ENCODE measurements at regions not wholly inside any gene's neighbourhood (a gene's known extent, or its start where the extent isn't known, plus 50 kb on each side); places are given as distances from the start of the nearest gene placed in this dataset.
"Not testable (repeated sequence)": the region's sequence is repeated elsewhere in the genome, so short reads cannot be mapped to it uniquely, and the experiment has no call there.

- not testable (repeated sequence) for DNase-seq
Measured at GRCh38 chr14:105681606-105682185, 155.3 kb downstream of the TMEM121 start.

GRCh38 chr14:105682442-105682841 is 156.1 kb downstream of the TMEM121 start:
- DNase-seq, result not testable (repeated sequence)

- DNase-seq, result no peak
Measured at GRCh38 chr14:105682956-105683570, 156.7 kb downstream of the TMEM121 start.

GRCh38 chr14:105684056-105684455 is 157.7 kb downstream of the TMEM121 start:
- not testable (repeated sequence) for DNase-seq

- DNase-seq, result not testable (repeated sequence)
Measured at GRCh38 chr14:105684597-105684996, 158.2 kb downstream of the TMEM121 start.

GRCh38 chr14:105685003-105685402 is 158.6 kb downstream of the TMEM121 start:
- DNase-seq, result no peak

- not testable (repeated sequence) for DNase-seq
Measured at GRCh38 chr14:105685605-105686004, 159.2 kb downstream of the TMEM121 start.

GRCh38 chr14:105686050-105686449 is 159.7 kb downstream of the TMEM121 start:
- not testable (repeated sequence) for DNase-seq

GRCh38 chr14:105686462-105687170 is 160.2 kb downstream of the TMEM121 start:
- not testable (repeated sequence) for DNase-seq

GRCh38 chr14:105687171-105688022 is 161.0 kb downstream of the TMEM121 start:
- not testable (repeated sequence) for DNase-seq

- not testable (repeated sequence) for DNase-seq
Measured at GRCh38 chr14:105688023-105688351, 161.6 kb downstream of the TMEM121 start.

GRCh38 chr14:105688664-105689221 is 162.4 kb downstream of the TMEM121 start:
- DNase-seq, result not testable (repeated sequence)

GRCh38 chr14:105689722-105690121 is 163.3 kb downstream of the TMEM121 start:
- no peak for DNase-seq

- DNase-seq, result no peak
Measured at GRCh38 chr14:105690671-105691070, 164.3 kb downstream of the TMEM121 start.

- DNase-seq, result not testable (repeated sequence)
Measured at GRCh38 chr14:105691321-105692109, 165.1 kb downstream of the TMEM121 start.

- not testable (repeated sequence) for DNase-seq
Measured at GRCh38 chr14:105692110-105692685, 165.8 kb downstream of the TMEM121 start.

GRCh38 chr14:105694961-105695360 is 168.6 kb downstream of the TMEM121 start:
- DNase-seq, result no peak

- not testable (repeated sequence) for DNase-seq
Measured at GRCh38 chr14:105696388-105696787, 170.0 kb downstream of the TMEM121 start.

GRCh38 chr14:105697414-105697813 is 171.0 kb downstream of the TMEM121 start:
- DNase-seq, result not testable (repeated sequence)

- not testable (repeated sequence) for DNase-seq
Measured at GRCh38 chr14:105697955-105698354, 171.6 kb downstream of the TMEM121 start.

- DNase-seq, result not testable (repeated sequence)
Measured at GRCh38 chr14:105698940-105699556, 172.7 kb downstream of the TMEM121 start.

Measured in HCEC 1CT (cell line).